ENCODE measurements at regions not wholly inside any gene's neighbourhood (a gene's known extent, or its start where the extent isn't known, plus 50 kb on each side); places are given as distances from the start of the nearest gene placed in this dataset.

- Histone ChIP-seq H3K36me3 (ENCODE audit: insufficient read depth, low read length) (no peaks in the 10 kb centered on the region), H3K4me1 (ENCODE audit: insufficient read depth, low read length, severe bottlenecking) (no peaks in the 10 kb centered on the region), H3K9me2 (ENCODE audit: low read depth, low read length) (no peaks in the 10 kb centered on the region), H3K27me3 (ENCODE audit: insufficient read depth, low read length) (no peaks in the 10 kb centered on the region), H3K9ac (ENCODE audit: low read length) (no peak overlapping the region), H3F3A (ENCODE audit: insufficient read depth, low read length) (no peaks in the 10 kb centered on the region), H3K79me2 (ENCODE audit: insufficient read depth, low read length) (no peaks in the 10 kb centered on the region), H3K4me2 (ENCODE audit: low read length) (no peak overlapping the region), H3K27ac (ENCODE audit: low read depth, low read length, poor library complexity, severe bottlenecking) (no peak overlapping the region), H4K20me1 (ENCODE audit: insufficient read depth, low read length) (no peaks in the 10 kb centered on the region), H2AFZ (ENCODE audit: low read length) (no peak overlapping the region), H3K9me3 (ENCODE audit: low read length) (no peaks in the 10 kb centered on the region), H3K4me3 (ENCODE audit: low read depth, low read length, poor library complexity, severe bottlenecking) (no peak overlapping the region)
- TF ChIP-seq, protein P1, sequence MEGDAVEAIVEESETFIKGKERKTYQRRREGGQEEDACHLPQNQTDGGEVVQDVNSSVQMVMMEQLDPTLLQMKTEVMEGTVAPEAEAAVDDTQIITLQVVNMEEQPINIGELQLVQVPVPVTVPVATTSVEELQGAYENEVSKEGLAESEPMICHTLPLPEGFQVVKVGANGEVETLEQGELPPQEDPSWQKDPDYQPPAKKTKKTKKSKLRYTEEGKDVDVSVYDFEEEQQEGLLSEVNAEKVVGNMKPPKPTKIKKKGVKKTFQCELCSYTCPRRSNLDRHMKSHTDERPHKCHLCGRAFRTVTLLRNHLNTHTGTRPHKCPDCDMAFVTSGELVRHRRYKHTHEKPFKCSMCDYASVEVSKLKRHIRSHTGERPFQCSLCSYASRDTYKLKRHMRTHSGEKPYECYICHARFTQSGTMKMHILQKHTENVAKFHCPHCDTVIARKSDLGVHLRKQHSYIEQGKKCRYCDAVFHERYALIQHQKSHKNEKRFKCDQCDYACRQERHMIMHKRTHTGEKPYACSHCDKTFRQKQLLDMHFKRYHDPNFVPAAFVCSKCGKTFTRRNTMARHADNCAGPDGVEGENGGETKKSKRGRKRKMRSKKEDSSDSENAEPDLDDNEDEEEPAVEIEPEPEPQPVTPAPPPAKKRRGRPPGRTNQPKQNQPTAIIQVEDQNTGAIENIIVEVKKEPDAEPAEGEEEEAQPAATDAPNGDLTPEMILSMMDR (IDR thresholded peaks at IDR 0.05; ENCODE audit: low read length), result no peak
Measured at GRCh38 chr3:22475665-22476240, 724.7 kb upstream of the ZNF385D start.

GRCh38 chr3:22476976-22477375, 726.0 kb upstream of the ZNF385D start:
- Histone ChIP-seq H3K9me3 (ENCODE audit: low read length) (no peaks in the 10 kb centered on the region), H3K36me3 (ENCODE audit: insufficient read depth, low read length) (no peaks in the 10 kb centered on the region), H3F3A (ENCODE audit: insufficient read depth, low read length) (no peaks in the 10 kb centered on the region), H3K27me3 (ENCODE audit: insufficient read depth, low read length) (no peaks in the 10 kb centered on the region), H4K20me1 (ENCODE audit: insufficient read depth, low read length) (no peaks in the 10 kb centered on the region), H3K27ac (ENCODE audit: low read depth, low read length, poor library complexity, severe bottlenecking) (no peak overlapping the region), H3K79me2 (ENCODE audit: insufficient read depth, low read length) (no peaks in the 10 kb centered on the region), H3K4me2 (ENCODE audit: low read length) (no peak overlapping the region), H3K9ac (ENCODE audit: low read length) (no peak overlapping the region), H3K4me1 (ENCODE audit: insufficient read depth, low read length, severe bottlenecking) (no peaks in the 10 kb centered on the region), H3K9me2 (ENCODE audit: low read depth, low read length) (no peaks in the 10 kb centered on the region), H2AFZ (ENCODE audit: low read length) (no peak overlapping the region), H3K4me3 (ENCODE audit: low read depth, low read length, poor library complexity, severe bottlenecking) (no peak overlapping the region)
- TF ChIP-seq, protein P1 (IDR thresholded peaks at IDR 0.05; ENCODE audit: low read length), result no peak
- TF ChIP-seq EZH2 (IDR thresholded peaks at IDR 0.05; ENCODE audit: borderline replicate concordance, low read length), result no peak

GRCh38 chr3:22485954-22486353, 717.2 kb upstream of the UBE2E2 start:
- Histone ChIP-seq H3K27me3 (ENCODE audit: insufficient read depth, low read length) (no peaks in the 10 kb centered on the region), H2AFZ (ENCODE audit: low read length) (no peak overlapping the region), H3K4me1 (ENCODE audit: insufficient read depth, low read length, severe bottlenecking) (no peaks in the 10 kb centered on the region), H3K9ac (ENCODE audit: low read length) (no peak overlapping the region), H3K9me3 (ENCODE audit: low read length) (no peaks in the 10 kb centered on the region), H3K36me3 (ENCODE audit: insufficient read depth, low read length) (no peaks in the 10 kb centered on the region), H3K9me2 (ENCODE audit: low read depth, low read length) (no peaks in the 10 kb centered on the region), H3K4me3 (ENCODE audit: low read depth, low read length, poor library complexity, severe bottlenecking) (no peak overlapping the region), H3K27ac (ENCODE audit: low read depth, low read length, poor library complexity, severe bottlenecking) (no peak overlapping the region), H3K4me2 (ENCODE audit: low read length) (no peak overlapping the region), H3F3A (ENCODE audit: insufficient read depth, low read length) (no peaks in the 10 kb centered on the region), H3K79me2 (ENCODE audit: insufficient read depth, low read length) (no peaks in the 10 kb centered on the region), H4K20me1 (ENCODE audit: insufficient read depth, low read length) (no peaks in the 10 kb centered on the region)
- TF ChIP-seq, protein P1 (IDR thresholded peaks at IDR 0.05; ENCODE audit: low read length), result no peak
- no peak for TF ChIP-seq EZH2 (IDR thresholded peaks at IDR 0.05; ENCODE audit: borderline replicate concordance, low read length)
